ENCODE measurements at regions not wholly inside any gene's neighbourhood (a gene's known extent, or its start where the extent isn't known, plus 50 kb on each side); places are given as distances from the start of the nearest gene placed in this dataset.

DNA sequence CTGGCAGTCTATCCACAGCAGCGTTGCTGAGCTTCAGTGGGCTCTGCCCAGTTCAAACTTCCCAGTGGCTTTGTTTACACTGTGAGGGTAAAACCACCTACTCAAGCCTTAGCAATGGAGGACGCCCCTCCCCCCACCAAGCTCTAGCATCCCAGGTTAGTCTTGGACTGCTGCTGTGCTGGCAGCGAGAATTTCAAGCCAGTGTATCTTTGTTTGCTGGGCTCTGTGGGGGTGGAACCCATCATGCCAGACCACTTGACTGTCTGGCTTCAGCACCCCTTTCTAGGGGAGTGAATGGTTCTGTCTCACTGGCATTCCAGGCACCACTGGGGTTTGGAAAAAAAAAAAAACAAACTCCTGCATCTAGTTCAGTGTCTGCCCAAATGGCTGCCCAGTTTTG lies 249.7 kb upstream of the SYNCRIP start:
- TF ChIP-seq TAF1 (IDR thresholded peaks at IDR 0.05; ENCODE audit: low read depth) (no peak), RAD21 (IDR thresholded peaks at IDR 0.05; ENCODE audit: low read depth) (no peak), EP300 (IDR thresholded peaks at IDR 0.05; ENCODE audit: borderline replicate concordance) (no peak), NFIC (IDR thresholded peaks at IDR 0.05) (no peak), CREB1 (IDR thresholded peaks at IDR 0.05; ENCODE audit: low read depth) (no peak)
- TF ChIP-seq, protein P1, sequence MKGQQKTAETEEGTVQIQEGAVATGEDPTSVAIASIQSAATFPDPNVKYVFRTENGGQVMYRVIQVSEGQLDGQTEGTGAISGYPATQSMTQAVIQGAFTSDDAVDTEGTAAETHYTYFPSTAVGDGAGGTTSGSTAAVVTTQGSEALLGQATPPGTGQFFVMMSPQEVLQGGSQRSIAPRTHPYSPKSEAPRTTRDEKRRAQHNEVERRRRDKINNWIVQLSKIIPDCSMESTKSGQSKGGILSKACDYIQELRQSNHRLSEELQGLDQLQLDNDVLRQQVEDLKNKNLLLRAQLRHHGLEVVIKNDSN (IDR thresholded peaks at IDR 0.05): no peak
